Stimulated activated CD4-positive, alpha-beta T cell treated with anti-CD3 and anti-CD28 coated beads, TNF-alpha, amount 100 ng/mL, for 4 hours (primary cell): ENCODE measurements at regions not wholly inside any gene's neighbourhood (a gene's known extent, or its start where the extent isn't known, plus 50 kb on each side); places are given as distances from the start of the nearest gene placed in this dataset.
"Not testable (repeated sequence)": the region's sequence is repeated elsewhere in the genome, so short reads cannot be mapped to it uniquely, and the experiment has no call there.

Experiments used
- DNase-seq, 3 experiments: peaks; one replicate each; pipeline ENCODE4 v3.0.0-alpha.2; 2020; ENCODE audit warnings: low read depth in 3 of 3

DNA sequence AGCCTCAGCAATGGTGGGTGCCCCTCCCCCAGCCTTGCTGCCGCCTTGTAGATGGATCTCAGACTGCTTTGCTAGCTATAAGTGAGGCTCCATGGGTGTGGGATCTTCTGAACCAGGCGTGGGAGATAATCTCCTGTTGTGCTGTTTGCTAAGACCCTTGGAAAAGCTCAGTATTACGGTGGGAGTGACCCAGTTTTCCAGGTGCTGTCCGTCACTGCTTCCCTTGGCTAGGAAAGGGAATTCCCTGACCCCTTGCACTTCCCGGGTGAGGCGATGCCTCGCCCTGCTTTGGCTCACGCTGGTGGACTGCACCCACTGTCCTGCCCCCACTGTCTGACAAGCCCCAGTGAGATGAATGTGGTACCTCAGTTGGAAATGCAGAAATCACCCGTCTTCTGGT, 411.2 kb downstream of the RAB38 start:
- not testable (repeated sequence) for DNase-seq

DNA sequence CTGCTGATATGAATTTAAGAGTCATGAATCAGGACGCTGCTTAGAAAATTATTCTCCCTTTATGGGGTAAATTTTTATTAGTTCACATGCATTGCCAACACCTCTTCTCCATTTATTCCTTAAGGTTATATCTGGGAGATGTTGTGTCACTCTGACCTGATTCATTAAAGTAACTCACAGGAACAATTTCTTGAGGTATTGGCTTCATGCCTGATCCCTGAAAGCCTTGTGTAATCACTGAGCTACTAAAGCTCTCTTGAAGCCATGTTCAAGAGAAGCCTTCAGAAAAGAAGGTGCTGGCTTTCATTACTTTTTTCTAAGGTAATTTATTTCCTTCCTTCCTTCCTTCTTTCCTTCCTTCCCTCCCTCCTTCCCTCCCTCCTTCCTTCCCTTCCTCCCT, 420.6 kb downstream of the RAB38 start:
- DNase-seq, result no peak

DNA sequence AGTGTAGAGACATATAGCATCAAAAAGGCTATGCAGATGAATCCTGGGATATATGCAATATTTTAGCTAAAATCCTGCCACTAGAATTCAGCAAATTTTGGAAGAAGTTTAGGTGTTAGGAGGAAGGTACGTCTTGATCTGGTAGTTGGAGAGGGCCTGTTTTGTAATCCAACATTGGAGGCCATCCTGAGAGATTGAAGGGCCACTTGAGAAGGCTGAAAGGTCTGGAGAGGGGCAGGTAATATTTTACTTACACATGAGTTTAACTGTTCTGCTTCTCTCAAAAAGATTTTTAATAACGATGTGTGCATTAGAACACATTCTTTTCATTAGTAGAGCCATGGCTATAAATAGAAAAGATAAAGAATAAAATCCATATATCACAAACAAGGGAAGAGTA, 422.1 kb downstream of the RAB38 start:
- DNase-seq, result no peak

DNA sequence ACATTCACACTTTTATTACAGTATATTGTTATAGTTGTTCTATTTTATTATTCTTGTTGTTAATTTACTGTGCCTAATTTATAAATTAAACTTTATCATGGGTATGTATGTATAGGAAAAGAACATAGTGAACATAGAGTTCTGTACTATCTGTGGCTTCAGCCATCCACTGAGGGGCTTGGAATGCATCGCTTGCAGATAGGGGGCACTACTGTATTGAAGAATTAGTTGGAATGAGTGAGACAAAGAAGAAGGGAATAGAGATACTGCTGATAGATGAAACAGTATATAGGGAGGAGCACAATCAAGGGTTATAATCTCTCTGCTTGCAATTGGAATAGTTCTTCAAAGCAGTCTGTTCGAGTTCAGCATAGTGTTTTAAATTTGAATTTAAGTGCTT, 432.2 kb downstream of the RAB38 start:
- no peak for DNase-seq

DNA sequence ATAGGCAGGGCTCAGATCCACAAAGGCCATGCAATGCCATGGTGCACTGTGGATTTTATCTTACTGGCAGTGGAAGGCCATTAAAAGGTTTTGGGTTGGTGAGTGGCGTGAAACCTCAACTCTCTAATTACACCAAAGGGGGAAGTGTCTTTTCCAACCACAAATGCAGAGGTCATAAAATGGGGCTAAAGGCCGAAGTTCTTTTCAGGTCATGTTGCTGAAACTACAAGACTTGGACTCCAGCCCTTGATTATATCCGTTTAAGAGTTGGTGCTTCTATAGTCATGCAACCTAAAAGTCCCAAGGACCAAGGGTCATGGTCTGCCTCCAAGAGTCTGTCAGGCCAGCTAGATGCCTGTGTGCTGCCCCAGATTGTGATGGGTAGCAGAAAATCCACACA, 434.3 kb downstream of the RAB38 start:
- DNase-seq, result no peak

DNA sequence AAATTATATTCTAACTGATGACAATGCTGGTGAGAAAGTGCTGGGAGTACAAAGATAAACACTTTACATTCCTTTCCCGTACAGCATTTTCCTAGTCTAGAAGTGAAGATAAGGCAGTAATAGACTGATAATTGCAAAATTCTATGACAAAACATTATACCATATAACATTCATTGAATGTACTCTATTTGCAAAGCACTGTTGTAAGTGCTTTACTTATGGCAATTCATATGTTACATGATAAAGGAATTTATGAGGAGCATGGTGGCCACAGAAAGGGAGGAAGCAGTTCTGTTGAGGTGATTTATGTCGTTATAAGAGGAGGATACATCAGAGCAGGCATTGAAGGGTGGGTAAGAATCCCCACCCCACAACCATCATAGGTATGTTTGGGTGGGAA, 434.8 kb downstream of the RAB38 start:
- DNase-seq, result no peak

DNA sequence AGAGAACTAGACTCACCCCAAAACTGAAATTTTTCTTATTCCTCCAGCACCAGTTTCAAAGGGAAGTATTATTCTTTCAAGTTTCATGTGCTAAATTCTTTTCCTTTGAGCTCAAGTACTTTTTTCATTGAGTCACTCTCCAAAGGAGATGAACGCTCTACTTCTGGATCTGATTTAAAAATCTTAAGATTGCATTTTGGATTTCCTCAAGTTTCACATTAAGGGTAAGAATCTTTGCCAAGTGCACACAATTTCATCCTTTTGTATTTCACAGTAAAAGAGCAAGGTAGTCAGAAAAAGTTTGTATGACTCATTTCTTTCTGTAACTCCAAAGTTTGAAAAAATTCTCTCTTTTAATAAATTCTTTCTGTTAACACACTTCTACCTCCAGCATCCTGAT, 435.5 kb downstream of the RAB38 start:
- DNase-seq, result no peak

DNA sequence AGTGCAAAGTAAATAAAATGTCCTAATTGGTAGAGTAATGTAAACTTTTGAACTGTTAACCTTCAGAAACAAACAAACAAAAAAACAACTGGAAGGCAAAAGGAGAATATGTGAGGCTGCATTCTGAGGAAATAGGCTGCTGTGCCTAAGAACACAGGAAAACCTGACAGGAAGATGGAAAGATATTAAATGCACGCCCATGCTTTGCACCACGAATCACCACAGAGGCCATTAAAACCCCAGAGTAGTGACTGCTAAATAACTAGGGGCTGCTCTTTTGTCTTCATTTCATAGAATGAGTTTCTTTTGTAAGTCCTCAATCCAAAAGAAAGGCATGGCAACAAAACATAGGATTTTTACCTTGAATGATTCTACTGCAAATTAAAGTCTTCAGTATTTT, 436.0 kb downstream of the RAB38 start:
- DNase-seq, result no peak

DNA sequence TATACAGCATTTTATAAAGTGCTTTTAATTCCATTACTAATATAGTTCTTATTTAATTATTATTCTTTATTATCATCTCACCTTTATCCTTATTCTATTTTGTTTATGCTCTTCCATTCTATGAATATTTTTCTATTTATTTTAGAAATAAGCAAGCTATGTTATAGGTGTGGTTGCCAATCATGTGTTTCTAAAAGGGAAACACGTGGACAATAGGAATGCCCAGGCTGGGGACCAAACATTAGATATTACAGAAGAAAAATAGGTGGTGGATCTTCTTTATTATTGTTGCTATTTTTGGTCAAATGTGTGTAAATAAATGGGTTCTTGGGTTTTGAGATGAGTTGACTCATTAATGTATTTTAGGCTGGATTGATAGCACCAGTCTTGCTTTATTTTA, 438.3 kb downstream of the RAB38 start:
- DNase-seq, result no peak

DNA sequence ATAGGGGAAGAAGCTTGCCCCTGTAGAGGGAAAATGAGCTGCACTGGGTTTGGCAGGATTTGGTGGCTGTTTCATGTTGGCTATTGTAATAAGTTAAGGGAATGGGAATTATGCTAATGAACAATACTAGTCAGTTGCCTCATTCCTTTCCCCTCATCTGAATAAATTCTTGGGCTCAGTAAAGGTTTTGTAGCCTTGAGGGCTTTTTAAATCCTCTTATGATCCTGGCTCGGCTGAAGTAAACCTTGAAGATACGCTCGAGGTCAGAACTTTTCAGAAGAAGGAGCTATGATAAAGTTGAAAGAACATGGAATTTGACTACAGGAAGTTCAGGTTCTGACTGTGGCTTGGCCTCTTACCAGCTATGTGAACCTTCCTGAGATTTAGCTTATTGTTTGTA, 448.7 kb downstream of the RAB38 start:
- DNase-seq, result no peak

DNA sequence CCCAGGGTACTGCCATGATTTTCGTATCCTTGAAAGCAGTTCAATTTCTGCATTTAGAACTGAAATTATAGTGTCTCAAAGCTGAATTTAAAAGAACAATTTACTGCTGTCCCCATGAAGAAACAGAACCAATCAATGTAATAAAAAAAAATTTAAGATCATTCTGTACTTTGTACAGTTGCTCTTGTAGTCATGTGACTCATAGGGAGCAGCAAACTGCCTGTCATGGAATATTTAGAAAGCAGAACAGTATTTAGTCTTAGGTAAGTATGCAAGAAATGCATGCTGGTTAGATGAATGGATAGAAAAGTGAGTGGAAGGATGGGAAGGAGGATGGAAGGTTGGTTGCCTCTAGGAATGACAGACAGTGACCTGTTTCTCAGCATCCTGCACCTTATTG, 450.9 kb downstream of the RAB38 start:
- DNase-seq, result no peak

DNA sequence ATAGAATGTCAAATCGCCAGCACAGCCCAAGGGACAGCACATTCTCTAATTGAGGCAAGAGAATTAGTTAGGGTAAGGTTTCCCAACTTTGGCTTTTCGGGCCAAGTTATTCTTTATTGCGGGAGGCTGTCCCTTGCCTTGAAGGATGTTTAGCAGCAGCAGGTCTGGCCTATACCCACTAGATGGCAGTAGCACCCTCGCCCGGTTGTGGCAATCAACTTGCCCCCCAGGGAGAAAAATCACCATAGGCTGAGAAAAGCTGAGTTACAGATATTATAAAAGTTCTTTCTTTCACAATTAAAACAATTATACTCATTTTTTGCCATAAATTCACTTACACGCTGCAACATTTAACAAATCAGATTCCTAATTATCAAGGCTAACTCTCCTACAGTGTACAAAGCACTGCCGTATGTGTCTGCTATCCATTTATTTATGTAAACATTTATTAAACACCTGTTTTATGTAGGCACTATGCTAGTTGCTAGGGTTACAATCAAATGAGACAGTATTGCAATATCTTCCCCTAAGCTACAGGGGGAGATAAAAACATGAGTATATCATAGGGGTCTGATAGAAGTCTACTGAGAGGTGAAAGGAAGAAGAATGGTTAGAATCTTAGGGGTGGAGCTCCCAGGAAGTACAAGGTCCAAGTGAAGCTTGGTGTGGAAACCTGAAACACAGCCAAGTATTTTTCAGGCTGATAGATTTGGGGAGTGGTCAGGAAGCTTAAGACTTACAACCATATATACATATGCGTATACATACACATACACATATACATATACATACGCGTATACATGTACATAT, 452.3 kb downstream of the RAB38 start:
- no peak for DNase-seq

DNA sequence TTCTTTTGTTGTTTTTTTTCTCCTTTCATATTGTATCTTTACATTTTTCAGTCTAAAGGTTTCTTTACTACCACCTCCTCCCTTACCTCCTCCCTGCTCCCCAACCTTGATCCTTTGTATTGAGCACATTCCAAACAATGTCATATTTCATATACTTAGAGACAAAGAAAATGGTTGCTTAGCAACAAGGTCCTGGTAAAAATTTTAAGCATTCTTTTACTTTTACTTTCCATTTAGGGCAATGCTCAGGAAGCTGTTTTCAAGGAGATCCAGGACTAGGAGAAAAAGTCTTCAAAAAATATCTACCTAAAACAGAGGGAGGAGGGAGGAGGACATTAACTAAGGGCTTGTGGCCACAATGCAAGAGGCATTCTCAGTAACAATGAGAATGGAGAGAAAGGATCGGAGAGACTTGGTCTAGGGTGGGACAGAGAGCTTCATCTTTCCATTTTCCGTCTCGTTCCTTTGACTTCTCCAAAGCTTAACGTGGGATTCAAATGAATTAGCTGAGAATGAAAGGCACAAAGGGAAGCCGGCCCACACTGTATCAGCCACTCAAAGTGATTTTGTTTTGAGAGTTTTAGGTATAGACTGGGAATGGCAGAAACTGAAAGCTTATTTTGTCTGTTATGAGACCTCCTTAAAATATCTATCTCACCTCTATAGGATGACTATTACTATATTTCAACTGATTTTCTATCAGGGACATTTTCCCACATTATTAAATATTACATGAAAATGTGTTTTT, 455.7 kb downstream of the RAB38 start:
- no peak for DNase-seq

DNA sequence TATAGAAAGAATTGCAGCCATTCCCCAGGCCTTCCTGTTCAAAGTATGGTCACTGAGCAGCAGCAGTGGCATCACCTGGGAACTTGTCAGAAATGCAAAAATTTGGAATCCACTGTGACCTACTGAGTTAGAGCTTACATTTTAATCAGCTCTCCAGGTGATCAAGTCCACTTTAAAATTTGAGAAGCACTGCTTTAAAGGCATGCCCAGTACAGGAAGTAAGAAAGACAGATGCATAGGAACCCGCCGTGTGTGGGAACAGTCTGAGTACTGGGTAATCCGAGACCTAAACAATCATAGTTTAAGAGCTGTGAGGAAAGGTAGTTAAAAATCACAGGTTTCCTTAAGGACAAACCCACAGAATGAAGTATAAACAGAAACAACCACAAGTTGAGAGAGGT, 462.4 kb downstream of the RAB38 start:
- no peak for DNase-seq

DNA sequence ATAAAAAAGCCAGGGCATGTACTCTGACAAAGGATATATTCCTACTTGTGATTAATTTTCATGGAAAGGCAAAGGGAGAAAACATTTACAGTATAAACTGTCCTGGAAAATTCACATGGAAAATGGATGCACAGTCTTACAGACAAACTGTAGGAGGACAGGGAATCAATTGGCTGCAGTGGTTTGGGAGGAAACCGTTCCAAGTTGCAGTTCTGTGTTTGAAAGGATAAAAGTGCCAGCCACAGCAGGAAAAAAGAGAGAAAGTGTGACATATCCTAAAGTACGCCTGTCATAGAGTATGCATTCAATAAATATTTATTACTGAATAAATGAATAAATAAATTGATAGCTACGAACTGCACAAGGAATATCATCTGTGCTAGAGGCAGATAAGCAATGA, 462.9 kb downstream of the RAB38 start:
- no peak for DNase-seq

DNA sequence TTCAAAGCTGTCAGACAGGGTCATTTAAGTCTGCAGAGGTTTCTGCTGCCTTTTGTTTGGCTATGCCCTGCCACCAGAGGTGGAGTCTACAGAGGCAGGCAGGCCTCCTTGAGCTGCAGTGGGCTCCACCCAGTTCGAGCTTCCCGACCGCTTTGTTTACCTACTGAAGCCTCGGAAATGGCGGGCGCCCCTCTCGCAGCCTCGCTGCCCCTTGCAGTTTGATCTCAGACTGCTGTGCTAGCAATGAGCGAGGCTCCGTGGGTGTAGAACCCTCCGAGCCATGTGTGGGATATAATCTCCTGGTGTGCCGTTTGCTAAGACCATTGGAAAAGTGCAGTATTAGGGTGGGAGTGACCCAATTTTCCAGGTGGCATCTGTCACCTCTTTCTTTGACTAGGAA, 471.7 kb downstream of the RAB38 start:
- not testable (repeated sequence) for DNase-seq

DNA sequence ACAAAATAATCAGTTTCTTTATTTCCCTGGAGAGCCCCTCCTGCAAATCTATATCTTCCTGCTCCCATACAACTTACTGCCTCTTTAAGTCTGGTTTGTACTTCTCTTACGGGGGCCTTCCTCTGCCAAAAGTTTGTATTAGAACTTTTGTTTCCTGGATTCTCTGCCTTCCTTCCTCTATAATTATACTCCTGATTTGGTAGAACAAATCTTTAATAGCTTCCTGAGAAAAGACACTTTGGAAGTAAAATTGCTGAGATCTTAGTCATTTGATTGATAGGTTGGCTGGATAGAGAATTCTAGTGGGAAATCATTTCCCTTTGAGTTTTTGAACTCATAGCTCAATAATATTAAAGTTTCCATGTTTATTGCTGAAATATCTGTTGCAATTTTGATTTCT, 499.2 kb downstream of the RAB38 start:
- no peak for DNase-seq

DNA sequence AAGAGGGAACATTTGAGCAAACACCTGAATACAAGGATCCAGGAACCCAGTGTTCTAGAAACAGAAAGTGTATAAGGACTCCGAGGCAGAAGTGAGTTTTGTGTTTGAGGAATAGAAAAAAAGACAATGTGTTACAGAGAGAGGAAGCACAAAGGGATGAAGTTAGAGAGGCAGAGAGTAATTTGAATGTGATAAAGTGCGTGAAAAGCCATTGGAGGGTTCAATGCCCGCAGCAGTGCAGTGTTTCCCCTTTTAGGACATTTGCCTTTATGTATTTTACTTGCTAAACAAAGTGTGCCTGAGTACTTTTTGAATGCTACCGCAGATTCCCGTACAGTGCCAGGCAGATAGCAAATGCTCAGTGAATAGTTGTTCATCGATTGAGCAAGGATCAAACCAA, 508.5 kb downstream of the RAB38 start:
- no peak for DNase-seq

DNA sequence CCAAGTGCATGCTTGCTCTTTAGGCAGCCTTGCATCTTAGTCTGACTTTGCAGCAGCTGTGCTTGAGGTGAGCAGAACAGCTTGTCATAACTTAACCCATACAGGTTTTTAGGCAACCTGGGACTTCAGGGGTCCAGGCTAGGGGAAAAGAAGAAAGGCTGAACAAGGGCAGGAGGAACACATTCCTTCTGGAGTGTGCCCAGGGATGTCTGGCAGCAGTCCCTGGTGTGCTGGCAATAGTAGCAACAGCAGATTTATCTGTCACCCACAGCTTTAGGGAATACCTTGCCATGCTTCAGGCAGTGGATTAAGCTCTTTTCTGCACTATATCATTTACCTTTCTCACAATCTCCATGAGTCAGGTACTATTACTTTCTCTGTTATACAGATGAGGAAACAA, 513.0 kb downstream of the RAB38 start:
- no peak for DNase-seq

DNA sequence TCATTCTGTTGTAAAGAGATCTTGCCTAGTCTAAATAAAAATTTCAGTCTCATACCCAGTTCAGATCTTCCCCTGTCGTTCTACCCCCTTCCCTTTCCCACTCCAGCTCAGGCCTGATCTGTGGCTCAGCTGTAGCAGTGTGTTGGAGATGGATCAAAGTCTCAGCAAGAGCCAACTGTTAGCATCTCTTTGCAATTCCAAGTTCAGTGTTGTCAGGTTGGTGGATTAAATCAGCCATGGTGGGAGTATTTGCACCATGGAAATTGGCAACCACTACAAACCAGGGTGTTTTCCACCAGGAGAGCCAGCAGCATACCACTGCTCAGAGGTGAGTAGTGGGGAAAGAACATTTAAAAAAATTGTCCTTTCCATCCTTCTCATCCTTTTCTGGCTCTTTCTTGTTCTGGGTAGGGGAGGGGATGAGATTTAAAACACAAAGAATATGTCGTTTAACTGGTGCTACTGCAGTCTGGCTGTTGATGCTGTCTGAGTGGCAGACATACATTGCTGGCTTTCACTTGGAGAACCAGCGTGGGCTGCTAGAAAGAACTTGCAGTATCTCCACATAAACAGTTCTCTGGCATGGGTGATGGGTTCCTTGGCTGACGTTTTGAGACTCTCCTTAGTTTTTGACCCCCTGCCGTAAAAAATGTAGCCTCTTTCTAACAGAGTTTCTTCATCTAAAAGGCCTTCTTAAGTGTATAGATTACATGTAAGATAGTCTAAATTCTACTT, 514.1 kb downstream of the RAB38 start:
- no peak for DNase-seq

DNA sequence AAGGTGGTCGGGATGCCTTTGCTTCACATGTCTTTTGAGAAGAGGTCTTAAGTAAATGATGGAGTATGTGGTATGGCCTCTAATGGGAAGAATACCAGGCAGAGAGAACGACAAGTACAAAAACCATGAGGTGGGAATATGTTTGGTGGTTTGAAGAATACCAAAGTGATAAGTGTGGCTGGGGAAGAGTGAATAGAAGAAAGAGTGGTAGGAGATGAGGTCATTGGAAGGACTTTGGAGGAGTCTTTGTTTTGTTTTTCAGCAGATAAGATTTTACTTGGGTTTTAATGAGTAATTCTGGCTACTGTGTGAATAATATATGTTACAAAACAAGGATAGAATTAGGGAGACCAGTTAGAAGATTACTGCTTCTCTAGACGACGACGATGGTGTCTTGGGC, 515.4 kb downstream of the RAB38 start:
- no peak for DNase-seq

DNA sequence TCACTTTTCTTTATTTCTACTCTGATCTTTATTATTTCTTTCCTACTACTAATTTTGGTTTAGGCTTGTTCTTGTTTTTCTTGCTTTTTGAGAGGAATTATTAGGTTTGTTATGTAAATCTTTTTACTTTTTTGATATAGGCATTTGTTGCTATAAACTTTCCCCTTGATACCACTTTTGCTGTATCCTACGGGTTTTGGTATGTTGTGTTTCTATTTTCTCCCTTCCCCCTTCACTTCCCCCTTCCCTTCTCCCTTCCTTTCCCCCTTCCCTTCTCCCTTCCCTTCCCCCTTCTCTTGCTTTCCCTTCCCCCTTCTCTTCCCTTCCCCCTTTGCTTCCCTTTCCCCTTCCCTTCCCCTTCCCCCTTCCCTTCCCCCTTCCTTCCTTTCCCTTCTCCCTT, 529.6 kb downstream of the RAB38 start:
- DNase-seq, result no peak
